ENCODE measurements at regions not wholly inside any gene's neighbourhood (a gene's known extent, or its start where the extent isn't known, plus 50 kb on each side); places are given as distances from the start of the nearest gene placed in this dataset.

GRCh38 chr4:84394386-84394785, 104.7 kb downstream of the NKX6-1 start:
- DNase-seq (no peak), ATAC-seq (ENCODE audit: low read depth in 2 of 2) (no peak)
- Mint-ChIP-seq H3K4me1 (no peaks in the 10 kb centered on the region), H3K36me3 (no peaks in the 10 kb centered on the region), H3K27me3 (no peaks in the 10 kb centered on the region), H3K27ac (no peak overlapping the region), H3K4me3 (no peak overlapping the region), H3K9me3 (no peaks in the 10 kb centered on the region)
- Histone ChIP-seq H3K4me1 (ENCODE audit: control insufficient read depth, insufficient read depth, low read length, poor library complexity, severe bottlenecking) (no peaks in the 10 kb centered on the region), H3K36me3 (ENCODE audit: control insufficient read depth, insufficient read depth, low read length) (no peaks in the 10 kb centered on the region), H3K27ac (ENCODE audit: insufficient read depth, low read length, poor library complexity, severe bottlenecking) (no peak overlapping the region), H3K4me3 (ENCODE audit: low read depth, low read length) (no peak overlapping the region), H3K27me3 (ENCODE audit: control insufficient read depth, insufficient read depth, low read length) (no peaks in the 10 kb centered on the region), H3K9me3 (ENCODE audit: control insufficient read depth in 2 of 2, low read length in 2 of 2) (no peaks in the 10 kb centered on the region)

GRCh38 chr4:84392951-84393590, 106.0 kb downstream of the NKX6-1 start:
- Mint-ChIP-seq H3K36me3 (no peaks in the 10 kb centered on the region), H3K4me1 (no peaks in the 10 kb centered on the region), H3K27me3 (no peaks in the 10 kb centered on the region), H3K27ac (no peak overlapping the region), H3K4me3 (no peak overlapping the region), H3K9me3 (no peaks in the 10 kb centered on the region)
- Histone ChIP-seq H3K4me1 (ENCODE audit: control insufficient read depth, insufficient read depth, low read length, poor library complexity, severe bottlenecking) (no peaks in the 10 kb centered on the region), H3K4me3 (ENCODE audit: low read depth, low read length) (no peak overlapping the region), H3K9me3 (ENCODE audit: control insufficient read depth in 2 of 2, low read length in 2 of 2) (no peaks in the 10 kb centered on the region), H3K36me3 (ENCODE audit: control insufficient read depth, insufficient read depth, low read length) (no peaks in the 10 kb centered on the region), H3K27ac (ENCODE audit: insufficient read depth, low read length, poor library complexity, severe bottlenecking) (no peak overlapping the region), H3K27me3 (ENCODE audit: control insufficient read depth, insufficient read depth, low read length) (no peaks in the 10 kb centered on the region)
- ATAC-seq (ENCODE audit: low read depth in 2 of 2), result no peak
- no peak for DNase-seq

GRCh38 chr4:84389406-84389805, 109.7 kb downstream of the NKX6-1 start:
- Mint-ChIP-seq H3K9me3 (peaks cover 0 to 2% (median 0%) of the 10 kb centered on the region in 7 donors), H3K4me3 (no peak overlapping the region), H3K36me3 (no peaks in the 10 kb centered on the region), H3K27ac (no peak overlapping the region), H3K4me1 (no peaks in the 10 kb centered on the region), H3K27me3 (no peaks in the 10 kb centered on the region)
- Histone ChIP-seq H3K27me3 (ENCODE audit: control insufficient read depth, insufficient read depth, low read length) (no peaks in the 10 kb centered on the region), H3K9me3 (ENCODE audit: control insufficient read depth in 2 of 2, low read length in 2 of 2) (no peaks in the 10 kb centered on the region), H3K4me3 (ENCODE audit: low read depth, low read length) (no peak overlapping the region), H3K36me3 (ENCODE audit: control insufficient read depth, insufficient read depth, low read length) (no peaks in the 10 kb centered on the region), H3K4me1 (ENCODE audit: control insufficient read depth, insufficient read depth, low read length, poor library complexity, severe bottlenecking) (no peaks in the 10 kb centered on the region), H3K27ac (ENCODE audit: insufficient read depth, low read length, poor library complexity, severe bottlenecking) (no peak overlapping the region)
- no peak for DNase-seq
- no peak for ATAC-seq (ENCODE audit: low read depth in 2 of 2)

DNA sequence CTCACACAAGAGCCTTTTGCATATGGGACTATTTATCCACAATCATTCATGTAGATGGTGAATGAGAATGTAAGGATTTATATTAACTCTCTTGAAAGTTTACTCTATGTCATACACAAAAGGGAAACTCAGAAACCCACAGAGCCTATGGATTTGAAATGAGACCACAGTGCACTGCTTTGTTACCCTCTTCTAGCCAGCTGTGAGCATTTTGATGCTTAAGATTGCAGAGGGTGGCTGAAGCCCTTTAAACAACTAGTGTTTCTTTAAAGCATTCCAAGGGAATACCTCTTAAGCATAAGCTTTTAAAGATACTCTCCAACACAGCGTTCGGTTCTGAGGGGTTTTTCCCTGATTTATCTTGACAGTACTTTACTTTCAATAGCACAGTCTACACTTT, 113.9 kb downstream of the NKX6-1 start:
- Mint-ChIP-seq H3K9me3 (peaks cover 0 to 3% (median 0%) of the 10 kb centered on the region in 7 donors), H3K36me3 (no peaks in the 10 kb centered on the region), H3K27ac (no peak overlapping the region), H3K4me1 (no peaks in the 10 kb centered on the region), H3K4me3 (no peak overlapping the region), H3K27me3 (no peaks in the 10 kb centered on the region)
- no peaks in the 10 kb centered on the region for H3K36me3 ChIP-seq (ENCODE audit: control insufficient read depth, insufficient read depth, low read length)
- no peak overlapping the region for H3K27ac ChIP-seq (ENCODE audit: insufficient read depth, low read length, poor library complexity, severe bottlenecking)
- DNase-seq (no peak), ATAC-seq (ENCODE audit: low read depth in 2 of 2) (no peak)
- H3K9me3 ChIP-seq (ENCODE audit: control insufficient read depth in 2 of 2, low read length in 2 of 2), result no peaks in the 10 kb centered on the region
- no peaks in the 10 kb centered on the region for H3K27me3 ChIP-seq (ENCODE audit: control insufficient read depth, insufficient read depth, low read length)
- no peaks in the 10 kb centered on the region for H3K4me1 ChIP-seq (ENCODE audit: control insufficient read depth, insufficient read depth, low read length, poor library complexity, severe bottlenecking)
- H3K4me3 ChIP-seq (ENCODE audit: low read depth, low read length), result no peak overlapping the region

DNA sequence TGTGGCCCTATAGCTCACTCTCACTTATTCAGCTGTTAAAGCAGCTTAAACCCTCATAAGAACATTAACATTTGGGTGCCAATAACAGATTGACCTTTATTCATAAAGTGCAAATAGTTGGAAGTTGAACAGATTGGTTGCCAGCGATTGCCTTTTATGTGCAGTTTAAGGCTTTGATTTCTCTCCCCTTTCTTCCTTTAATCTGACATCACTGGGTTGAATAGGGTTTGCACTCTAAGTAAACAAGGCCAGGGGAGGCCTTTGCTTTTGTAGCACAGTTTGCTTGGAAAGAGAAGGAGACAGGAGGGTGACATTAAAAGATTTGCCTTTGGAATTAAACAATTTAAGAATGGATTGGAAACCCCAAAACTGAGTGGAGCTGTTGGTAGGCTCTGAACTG, 114.3 kb downstream of the NKX6-1 start:
- Histone ChIP-seq H3K4me3 (ENCODE audit: low read depth, low read length) (no peak overlapping the region), H3K4me1 (ENCODE audit: control insufficient read depth, insufficient read depth, low read length, poor library complexity, severe bottlenecking) (no peaks in the 10 kb centered on the region), H3K27ac (ENCODE audit: insufficient read depth, low read length, poor library complexity, severe bottlenecking) (no peak overlapping the region), H3K27me3 (ENCODE audit: control insufficient read depth, insufficient read depth, low read length) (no peaks in the 10 kb centered on the region), H3K36me3 (ENCODE audit: control insufficient read depth, insufficient read depth, low read length) (no peaks in the 10 kb centered on the region), H3K9me3 (ENCODE audit: control insufficient read depth in 2 of 2, low read length in 2 of 2) (no peaks in the 10 kb centered on the region)
- Mint-ChIP-seq H3K27ac (no peak overlapping the region), H3K27me3 (no peaks in the 10 kb centered on the region), H3K4me1 (no peaks in the 10 kb centered on the region), H3K4me3 (no peak overlapping the region), H3K36me3 (no peaks in the 10 kb centered on the region), H3K9me3 (peaks cover 0 to 3% (median 0%) of the 10 kb centered on the region in 7 donors)
- ATAC-seq (ENCODE audit: low read depth in 2 of 2), result no peak
- DNase-seq, result no peak

GRCh38 chr4:84381759-84382158, 117.3 kb downstream of the NKX6-1 start:
- Mint-ChIP-seq H3K4me1 (no peaks in the 10 kb centered on the region), H3K4me3 (no peak overlapping the region), H3K36me3 (no peaks in the 10 kb centered on the region), H3K27me3 (peaks cover under 1% of the 10 kb centered on the region), H3K27ac (no peak overlapping the region), H3K9me3 (peaks cover 0 to 5% (median 2%) of the 10 kb centered on the region in 7 donors)
- no peak for DNase-seq
- no peaks in the 10 kb centered on the region for H3K9me3 ChIP-seq (ENCODE audit: control insufficient read depth in 2 of 2, low read length in 2 of 2)
- H3K27me3 ChIP-seq (ENCODE audit: control insufficient read depth, insufficient read depth, low read length), result no peaks in the 10 kb centered on the region
- no peak overlapping the region for H3K27ac ChIP-seq (ENCODE audit: insufficient read depth, low read length, poor library complexity, severe bottlenecking)
- H3K4me3 ChIP-seq (ENCODE audit: low read depth, low read length), result no peak overlapping the region
- H3K36me3 ChIP-seq (ENCODE audit: control insufficient read depth, insufficient read depth, low read length), result no peaks in the 10 kb centered on the region
- no peaks in the 10 kb centered on the region for H3K4me1 ChIP-seq (ENCODE audit: control insufficient read depth, insufficient read depth, low read length, poor library complexity, severe bottlenecking)
- no peak for ATAC-seq (ENCODE audit: low read depth in 2 of 2)

DNA sequence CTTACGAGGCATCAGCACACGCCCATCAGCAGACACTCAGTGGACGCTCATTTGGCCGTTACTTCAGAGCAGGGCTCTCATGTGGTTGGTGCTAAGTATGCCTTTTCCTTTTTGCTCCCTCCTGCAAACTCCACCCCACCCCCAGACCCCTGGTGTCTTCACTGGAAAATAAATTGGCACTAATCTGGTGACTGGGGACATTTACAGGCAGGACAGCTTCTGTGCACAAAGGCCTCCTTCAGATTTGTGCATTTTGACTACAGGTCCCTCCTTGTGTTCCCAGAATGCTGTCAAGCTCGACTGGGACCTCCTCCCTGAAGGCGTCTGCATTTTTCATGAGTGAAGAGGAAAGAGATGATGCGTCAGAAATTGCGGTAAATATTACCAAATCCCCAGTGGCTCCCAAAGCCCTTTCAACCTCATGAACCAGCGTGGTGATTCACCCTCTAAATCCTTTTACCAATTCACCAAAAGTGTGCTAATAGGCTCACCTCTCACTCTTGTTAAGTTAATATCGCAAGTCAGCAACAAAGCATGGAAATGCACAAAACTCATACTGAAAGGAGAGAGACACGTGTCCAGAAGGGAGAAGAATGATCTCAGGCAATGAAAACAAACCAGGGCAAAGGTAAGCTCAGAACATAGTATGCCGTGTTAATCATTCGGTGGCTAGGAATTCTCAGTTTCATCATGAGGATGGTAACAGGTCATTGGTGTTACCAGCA, 119.0 kb downstream of the NKX6-1 start:
- Mint-ChIP-seq H3K27ac (no peak overlapping the region), H3K36me3 (no peaks in the 10 kb centered on the region), H3K27me3 (peaks cover 5% of the 10 kb centered on the region), H3K4me1 (no peaks in the 10 kb centered on the region), H3K4me3 (no peak overlapping the region), H3K9me3 (peaks cover 0 to 5% (median 2%) of the 10 kb centered on the region in 7 donors)
- Histone ChIP-seq H3K27ac (ENCODE audit: insufficient read depth, low read length, poor library complexity, severe bottlenecking) (no peak overlapping the region), H3K4me1 (ENCODE audit: control insufficient read depth, insufficient read depth, low read length, poor library complexity, severe bottlenecking) (no peaks in the 10 kb centered on the region), H3K36me3 (ENCODE audit: control insufficient read depth, insufficient read depth, low read length) (no peaks in the 10 kb centered on the region), H3K4me3 (ENCODE audit: low read depth, low read length) (no peak overlapping the region), H3K27me3 (ENCODE audit: control insufficient read depth, insufficient read depth, low read length) (no peaks in the 10 kb centered on the region), H3K9me3 (ENCODE audit: control insufficient read depth in 2 of 2, low read length in 2 of 2) (no peaks in the 10 kb centered on the region)
- no peak for DNase-seq
- ATAC-seq (ENCODE audit: low read depth in 2 of 2), result no peak

DNA sequence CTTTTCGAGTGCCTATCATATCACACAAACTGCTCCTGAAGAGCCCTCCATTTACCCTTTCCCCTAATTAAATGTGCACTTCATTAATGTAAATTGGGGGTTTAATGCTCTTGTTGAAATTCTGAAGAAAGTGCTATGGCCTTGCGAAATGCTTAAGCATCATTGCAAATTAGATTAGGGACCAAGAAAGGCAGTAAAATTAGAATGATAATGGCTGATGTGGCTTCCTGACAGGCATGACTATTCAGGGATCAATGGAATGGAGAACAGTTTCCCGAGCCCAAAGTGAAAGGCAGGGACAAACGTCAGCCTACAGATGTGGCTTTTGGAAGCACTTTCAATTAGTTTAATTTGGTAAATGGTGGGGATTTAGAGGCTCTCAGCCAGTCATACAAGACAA, 120.1 kb downstream of the NKX6-1 start:
- Mint-ChIP-seq H3K27me3 (peaks cover 5% of the 10 kb centered on the region), H3K36me3 (no peaks in the 10 kb centered on the region), H3K27ac (no peak overlapping the region), H3K4me1 (no peaks in the 10 kb centered on the region), H3K9me3 (peaks cover 0 to 5% (median 0%) of the 10 kb centered on the region in 7 donors), H3K4me3 (no peak overlapping the region)
- Histone ChIP-seq H3K4me1 (ENCODE audit: control insufficient read depth, insufficient read depth, low read length, poor library complexity, severe bottlenecking) (no peaks in the 10 kb centered on the region), H3K9me3 (ENCODE audit: control insufficient read depth in 2 of 2, low read length in 2 of 2) (no peaks in the 10 kb centered on the region), H3K36me3 (ENCODE audit: control insufficient read depth, insufficient read depth, low read length) (no peaks in the 10 kb centered on the region), H3K27ac (ENCODE audit: insufficient read depth, low read length, poor library complexity, severe bottlenecking) (no peak overlapping the region), H3K27me3 (ENCODE audit: control insufficient read depth, insufficient read depth, low read length) (no peaks in the 10 kb centered on the region), H3K4me3 (ENCODE audit: low read depth, low read length) (no peak overlapping the region)
- no peak for DNase-seq
- no peak for ATAC-seq (ENCODE audit: low read depth in 2 of 2)

Measured in CD4-positive, CD25-positive, alpha-beta regulatory T cell (primary cell).